CD1c-positive myeloid dendritic cell (primary cell): ENCODE measurements at regions not wholly inside any gene's neighbourhood (a gene's known extent, or its start where the extent isn't known, plus 50 kb on each side); places are given as distances from the start of the nearest gene placed in this dataset.
"Not testable (repeated sequence)": the region's sequence is repeated elsewhere in the genome, so short reads cannot be mapped to it uniquely, and the experiment has no call there.

Source experiments
- DNase-seq: peaks from one replicate; pipeline ENCODE4 v3.0.0-alpha.2; 2016; ENCODE audit errors: extremely low spot score

DNA sequence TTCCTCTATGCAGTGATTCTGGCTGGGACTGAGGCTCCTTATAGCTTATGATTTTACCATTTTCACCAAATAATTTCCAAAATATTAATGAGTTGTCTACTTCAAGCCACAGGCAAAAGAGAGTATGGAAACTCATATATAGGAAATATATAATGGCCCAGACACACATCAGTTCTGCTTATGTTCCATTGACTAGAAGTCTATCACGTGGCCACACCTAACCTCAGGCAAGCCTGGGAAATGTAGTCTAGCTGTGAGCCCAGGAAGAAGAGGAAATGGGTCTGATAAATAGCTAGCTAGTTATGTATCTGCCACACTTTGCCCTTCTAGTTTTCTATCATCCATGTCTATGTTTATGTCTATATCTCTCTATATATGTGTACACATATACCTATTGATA is 195.1 kb downstream of the OTOL1 start:
- no peak for DNase-seq

GRCh38 chr3:161694682-161695564 is 198.3 kb downstream of the OTOL1 start:
- DNase-seq = no peak

GRCh38 chr3:161695811-161696210 is 199.2 kb downstream of the OTOL1 start:
- no peak for DNase-seq

GRCh38 chr3:161700998-161701397 is 204.4 kb downstream of the OTOL1 start:
- no peak for DNase-seq

DNA sequence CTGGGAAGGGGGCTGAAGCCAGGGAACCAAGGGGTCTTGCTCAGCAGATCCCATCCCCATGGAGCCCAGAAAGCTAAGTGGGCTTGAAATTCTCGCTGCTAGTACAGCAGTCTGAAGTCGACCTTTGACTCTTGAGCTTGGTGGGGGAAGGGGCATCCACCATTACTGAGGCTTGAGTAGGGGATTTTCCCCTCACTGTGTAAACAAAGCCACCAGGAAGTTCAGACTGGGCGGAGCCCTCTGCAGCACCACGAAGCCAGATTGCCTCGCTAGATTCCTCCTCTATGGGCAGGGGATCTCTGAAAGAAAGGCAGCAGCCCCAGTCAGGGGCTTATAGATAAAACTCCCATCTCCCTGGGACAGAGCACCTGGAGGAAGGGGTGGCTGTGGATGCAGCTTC is 210.6 kb downstream of the OTOL1 start:
- not testable (repeated sequence) for DNase-seq

- DNase-seq = no peak
Observed at GRCh38 chr3:161713731-161714130, 217.1 kb downstream of the OTOL1 start.

DNA sequence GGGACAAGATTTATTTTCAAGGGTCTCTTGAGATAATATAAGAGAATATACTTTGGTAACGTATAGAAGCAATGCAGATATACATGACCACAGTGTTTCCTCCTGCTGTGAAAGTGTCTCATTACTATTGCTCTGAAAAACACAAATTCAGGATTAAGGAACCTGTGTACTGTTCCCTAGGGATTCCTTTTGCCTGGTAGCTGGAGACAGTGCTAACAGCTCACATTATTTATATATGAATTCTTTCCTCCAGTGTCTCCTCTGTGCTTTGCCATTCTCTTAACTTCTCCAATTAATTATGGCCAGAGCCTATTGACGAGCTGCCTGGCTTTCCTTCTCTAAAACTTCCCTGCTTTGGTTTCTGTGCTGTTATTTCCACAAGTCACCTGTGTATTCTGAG is 235.4 kb downstream of the OTOL1 start:
- DNase-seq = no peak

GRCh38 chr3:161737171-161737570 is 240.6 kb downstream of the OTOL1 start:
- no peak for DNase-seq

DNA sequence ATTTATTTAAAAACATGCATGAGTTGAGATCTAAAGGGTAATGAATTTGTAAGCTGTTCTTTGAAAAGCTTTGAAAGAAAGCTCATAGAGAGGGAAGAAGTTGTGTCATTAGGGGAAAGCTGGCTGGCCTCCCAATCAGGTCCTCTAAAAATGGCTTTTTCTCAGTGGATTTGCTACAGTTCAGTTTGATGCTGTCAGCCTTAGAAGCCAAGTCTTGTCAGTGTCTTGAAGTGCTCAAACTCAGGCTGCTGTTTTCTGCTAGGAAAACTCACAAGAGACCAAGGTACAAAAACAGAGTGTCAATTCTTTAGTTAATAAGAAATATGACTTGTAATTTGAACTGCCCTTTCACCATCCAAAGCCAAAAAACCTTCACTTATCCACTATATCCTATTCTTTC is 243.8 kb downstream of the OTOL1 start:
- DNase-seq = no peak

DNA sequence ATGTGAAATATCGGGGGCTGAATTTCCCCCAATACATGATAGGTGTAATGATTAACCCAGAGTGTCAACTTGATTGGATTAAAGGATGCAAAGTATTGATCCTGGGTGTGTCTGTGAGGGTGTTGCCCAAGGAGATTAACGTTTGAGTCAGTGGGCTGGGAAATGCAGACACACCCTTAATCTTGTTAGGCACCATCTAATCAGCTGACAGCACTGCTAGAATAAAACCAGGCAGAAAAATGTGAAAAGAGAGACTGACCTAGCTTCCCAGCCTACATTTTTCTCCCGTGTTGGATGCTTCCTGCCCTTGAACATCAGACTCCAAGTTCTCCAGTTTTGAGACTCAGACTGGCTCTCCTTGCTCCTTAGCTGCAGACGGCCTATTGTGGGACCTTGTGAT is 247.8 kb downstream of the OTOL1 start:
- no peak for DNase-seq

GRCh38 chr3:161745741-161746140 is 249.1 kb downstream of the OTOL1 start:
- no peak for DNase-seq

GRCh38 chr3:161748049-161748448 is 251.4 kb downstream of the OTOL1 start:
- no peak for DNase-seq

- no peak for DNase-seq
Observed at GRCh38 chr3:161754420-161755053, 257.9 kb downstream of the OTOL1 start.

- no peak for DNase-seq
Observed at GRCh38 chr3:161759444-161759843, 262.8 kb downstream of the OTOL1 start.

DNA sequence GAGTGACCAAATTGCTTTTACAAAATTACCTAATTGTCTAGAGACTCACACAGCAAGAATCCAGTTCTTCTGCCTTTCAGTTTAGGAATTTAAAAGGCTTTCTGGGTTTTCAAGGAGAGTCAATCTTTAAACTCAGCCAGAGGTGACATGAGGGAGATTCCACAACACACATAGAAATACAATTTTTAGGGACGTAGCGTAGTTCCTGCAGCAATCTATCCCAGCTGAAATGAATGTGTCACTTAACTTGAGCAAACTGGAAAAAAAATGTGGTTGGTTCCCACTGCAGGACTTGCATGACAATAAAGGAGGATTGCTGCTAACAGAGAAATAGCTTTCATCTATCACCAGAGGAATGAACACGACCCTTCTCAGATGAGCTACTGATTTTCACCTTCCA is 269.7 kb downstream of the OTOL1 start:
- DNase-seq = no peak

- peak; percentile 29 for DNase-seq
Observed at GRCh38 chr3:161770484-161771386, 274.1 kb downstream of the OTOL1 start.

- peak; percentile 6 for DNase-seq
Observed at GRCh38 chr3:161781381-161781780, 284.8 kb downstream of the OTOL1 start.

- no peak for DNase-seq
Observed at GRCh38 chr3:161793194-161793930, 296.8 kb downstream of the OTOL1 start.

GRCh38 chr3:161794551-161794950 is 297.9 kb downstream of the OTOL1 start:
- DNase-seq = no peak

DNA sequence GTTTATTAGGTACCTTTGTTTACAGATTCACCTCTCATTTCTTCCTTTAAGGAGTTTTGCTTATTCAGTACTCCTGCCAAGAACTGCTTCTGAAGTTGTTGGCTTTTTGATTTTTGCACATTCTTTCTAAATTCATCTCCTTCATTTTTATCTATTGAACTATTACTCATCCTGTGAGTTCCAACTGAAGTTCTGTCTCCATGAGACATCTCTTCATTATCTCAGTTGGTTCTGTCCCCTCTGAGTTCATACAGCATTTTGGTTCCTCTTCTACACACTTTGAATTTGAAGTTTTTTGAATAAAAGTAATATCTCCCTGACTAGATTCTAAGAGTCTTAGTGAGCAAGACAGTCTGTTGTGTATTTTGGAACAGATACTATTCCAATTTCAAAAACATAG is 299.7 kb downstream of the OTOL1 start:
- DNase-seq = no peak

GRCh38 chr3:161796780-161797179 is 300.2 kb downstream of the OTOL1 start:
- no peak for DNase-seq

DNA sequence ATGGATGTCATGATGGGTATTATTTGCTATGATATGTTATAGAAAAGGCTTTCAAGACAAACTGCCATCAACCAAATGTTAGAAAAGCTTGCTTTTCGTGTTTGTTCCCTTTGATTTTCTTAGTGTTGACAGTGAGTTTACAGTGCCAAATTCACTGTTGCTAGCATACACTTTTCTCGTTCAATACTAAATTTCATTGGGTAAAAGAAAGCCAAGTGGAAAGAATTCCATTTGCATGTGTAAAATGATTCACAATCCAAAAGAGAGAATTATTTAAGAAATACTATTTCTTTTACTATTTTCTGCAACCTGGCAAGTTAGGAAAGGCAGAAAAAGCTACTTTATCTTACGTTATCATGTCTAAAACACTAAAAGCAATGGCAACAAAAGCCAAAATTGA is 301.4 kb downstream of the OTOL1 start:
- no peak for DNase-seq
